ENCODE measurements at regions not wholly inside any gene's neighbourhood (a gene's known extent, or its start where the extent isn't known, plus 50 kb on each side); places are given as distances from the start of the nearest gene placed in this dataset.

- Mint-ChIP-seq H3K27me3 (peaks cover 28% of the 10 kb centered on the region), H3K4me3 (no peak overlapping the region), H3K9me3 (peaks cover 3% of the 10 kb centered on the region), H3K27ac (no peak overlapping the region), H3K36me3 (ENCODE audit: low read depth) (no peaks in the 10 kb centered on the region), H3K4me1 (peaks cover 2% of the 10 kb centered on the region)
- no peak for DNase-seq
- intact Hi-C loops (cut with micrococcal nuclease): no loop called here
Measured at GRCh38 chr2:196426122-196426521, 213.4 kb upstream of the CCDC150 start.

- Mint-ChIP-seq H3K4me3 (no peak overlapping the region), H3K4me1 (peaks cover 2% of the 10 kb centered on the region), H3K36me3 (ENCODE audit: low read depth) (no peaks in the 10 kb centered on the region), H3K27me3 (peaks cover 36% of the 10 kb centered on the region), H3K9me3 (peaks cover 3% of the 10 kb centered on the region), H3K27ac (no peak overlapping the region)
- intact Hi-C loops (cut with micrococcal nuclease): no loop called here
- no peak for DNase-seq
Measured at GRCh38 chr2:196427986-196428634, 211.4 kb upstream of the CCDC150 start.

- no peaks in the 10 kb centered on the region for H3K36me3 Mint-ChIP-seq (ENCODE audit: low read depth)
- H3K9me3 Mint-ChIP-seq: no peaks in the 10 kb centered on the region
- DNase-seq: no peak
- H3K27ac Mint-ChIP-seq: no peak overlapping the region
- H3K4me3 Mint-ChIP-seq: no peak overlapping the region
- intact Hi-C loops (cut with micrococcal nuclease): no loop called here
- H3K4me1 Mint-ChIP-seq: peaks cover 2% of the 10 kb centered on the region
- H3K27me3 Mint-ChIP-seq: peaks cover 27% of the 10 kb centered on the region
Measured at GRCh38 chr2:196431076-196431475, 208.4 kb upstream of the CCDC150 start.

DNA sequence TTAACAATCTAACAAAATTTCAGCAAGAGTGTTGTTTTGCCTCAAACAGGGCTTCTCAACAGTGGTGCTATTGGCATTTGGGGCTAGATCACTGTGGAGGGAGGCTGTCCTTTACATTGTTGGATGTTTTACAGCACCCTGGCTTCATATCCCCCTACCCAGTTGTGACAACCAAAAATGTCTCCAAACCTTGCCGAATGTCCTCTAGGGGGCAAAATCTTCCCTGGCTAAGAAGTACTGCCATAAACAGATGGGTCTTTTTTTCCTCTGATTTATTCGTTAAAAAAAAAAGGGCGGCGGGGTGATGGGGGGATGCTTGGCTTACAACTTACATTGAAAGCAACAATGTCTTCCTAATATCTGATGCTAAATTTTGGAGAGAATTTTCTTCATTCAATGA, 207.6 kb upstream of the CCDC150 start:
- Mint-ChIP-seq H3K9me3 (no peaks in the 10 kb centered on the region), H3K27me3 (peaks cover 28% of the 10 kb centered on the region), H3K4me3 (no peak overlapping the region), H3K36me3 (ENCODE audit: low read depth) (no peaks in the 10 kb centered on the region), H3K27ac (no peak overlapping the region), H3K4me1 (peaks cover 2% of the 10 kb centered on the region)
- intact Hi-C loops (cut with micrococcal nuclease): no loop called here
- no peak for DNase-seq

GRCh38 chr2:196433116-196433515, 206.4 kb upstream of the CCDC150 start:
- no peak overlapping the region for H3K27ac Mint-ChIP-seq
- intact Hi-C loops (cut with micrococcal nuclease): no loop called here
- no peaks in the 10 kb centered on the region for H3K9me3 Mint-ChIP-seq
- no peaks in the 10 kb centered on the region for H3K36me3 Mint-ChIP-seq (ENCODE audit: low read depth)
- H3K4me1 Mint-ChIP-seq: peaks cover 2% of the 10 kb centered on the region
- no peak overlapping the region for H3K4me3 Mint-ChIP-seq
- H3K27me3 Mint-ChIP-seq: peaks cover 32% of the 10 kb centered on the region
- DNase-seq: no peak

GRCh38 chr2:196434217-196434616, 205.3 kb upstream of the CCDC150 start:
- H3K9me3 Mint-ChIP-seq: no peaks in the 10 kb centered on the region
- intact Hi-C loops (cut with micrococcal nuclease): no loop called here
- H3K36me3 Mint-ChIP-seq (ENCODE audit: low read depth): no peaks in the 10 kb centered on the region
- no peak overlapping the region for H3K27ac Mint-ChIP-seq
- H3K4me3 Mint-ChIP-seq: no peak overlapping the region
- DNase-seq: no peak
- no peaks in the 10 kb centered on the region for H3K4me1 Mint-ChIP-seq
- peaks cover 35% of the 10 kb centered on the region for H3K27me3 Mint-ChIP-seq

DNA sequence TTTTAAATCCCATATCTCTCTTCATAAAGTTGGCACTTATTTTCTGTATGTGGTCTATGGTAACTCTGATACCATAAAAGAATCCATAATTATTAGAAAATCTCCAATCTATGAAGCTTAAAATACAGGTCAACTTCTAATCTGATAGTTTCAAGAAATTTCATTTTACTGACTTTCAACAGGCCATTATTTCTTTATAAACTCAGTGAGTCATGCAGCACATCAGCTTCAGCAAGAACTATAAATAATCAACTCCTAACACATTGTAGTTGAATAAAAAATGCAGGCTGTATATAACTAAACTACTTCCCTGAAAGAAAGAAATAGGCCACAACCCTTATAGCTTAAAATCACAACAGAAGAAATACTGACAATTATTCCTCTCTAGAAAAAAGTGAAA, 204.3 kb upstream of the CCDC150 start:
- Mint-ChIP-seq H3K27ac (no peak overlapping the region), H3K4me3 (no peak overlapping the region), H3K36me3 (ENCODE audit: low read depth) (no peaks in the 10 kb centered on the region), H3K9me3 (no peaks in the 10 kb centered on the region), H3K4me1 (no peaks in the 10 kb centered on the region), H3K27me3 (peaks cover 35% of the 10 kb centered on the region)
- no peak for DNase-seq
- intact Hi-C loops (cut with micrococcal nuclease): no loop called here

DNA sequence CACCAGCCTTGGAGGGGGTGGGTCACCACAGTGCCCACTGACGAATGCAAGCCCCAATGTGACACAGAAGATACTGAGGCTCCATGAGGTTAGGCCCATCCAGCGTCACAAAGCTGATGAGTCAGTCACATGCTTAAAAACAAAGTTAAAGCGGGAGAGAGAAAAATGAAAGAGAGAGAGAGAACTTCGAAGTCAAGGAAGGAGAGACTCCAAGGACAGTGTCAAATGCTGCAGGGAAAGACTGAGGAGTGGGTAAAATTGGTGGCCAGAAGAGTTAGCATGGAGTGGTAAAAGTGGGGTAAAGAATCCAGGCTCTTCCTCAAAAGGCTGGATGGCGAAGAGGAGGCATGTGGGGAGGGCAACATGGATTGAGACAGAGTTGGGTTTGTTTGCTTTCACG, 201.9 kb upstream of the CCDC150 start:
- no peak for DNase-seq
- Mint-ChIP-seq H3K4me3 (no peak overlapping the region), H3K9me3 (no peaks in the 10 kb centered on the region), H3K27me3 (peaks cover 27% of the 10 kb centered on the region), H3K4me1 (no peaks in the 10 kb centered on the region), H3K36me3 (ENCODE audit: low read depth) (no peaks in the 10 kb centered on the region), H3K27ac (no peak overlapping the region)
- intact Hi-C loops (cut with micrococcal nuclease): no loop called here

DNA sequence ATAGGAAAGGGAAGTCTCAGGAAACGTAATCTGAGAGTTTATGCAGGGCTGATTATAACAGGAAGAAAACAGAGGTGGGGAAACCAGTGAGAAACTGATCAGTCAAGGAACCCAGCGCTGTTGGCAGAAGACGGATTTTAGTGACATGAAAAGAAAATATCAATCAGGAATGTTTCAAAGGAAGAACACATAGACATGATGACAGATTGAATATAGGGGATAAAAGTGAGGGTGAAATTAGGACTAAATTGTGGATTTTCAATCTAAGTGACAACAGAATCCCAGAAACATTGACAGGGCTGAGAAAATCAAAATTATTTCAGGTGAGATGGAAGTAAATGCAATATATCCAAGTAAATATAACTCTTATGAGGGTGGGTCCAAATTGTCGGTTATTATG, 199.8 kb upstream of the CCDC150 start:
- no peaks in the 10 kb centered on the region for H3K36me3 Mint-ChIP-seq (ENCODE audit: low read depth)
- no peaks in the 10 kb centered on the region for H3K4me1 Mint-ChIP-seq
- no peak overlapping the region for H3K27ac Mint-ChIP-seq
- DNase-seq: no peak
- no peaks in the 10 kb centered on the region for H3K9me3 Mint-ChIP-seq
- H3K4me3 Mint-ChIP-seq: no peak overlapping the region
- H3K27me3 Mint-ChIP-seq: peaks cover 26% of the 10 kb centered on the region
- intact Hi-C loops (cut with micrococcal nuclease): no loop called here

DNA sequence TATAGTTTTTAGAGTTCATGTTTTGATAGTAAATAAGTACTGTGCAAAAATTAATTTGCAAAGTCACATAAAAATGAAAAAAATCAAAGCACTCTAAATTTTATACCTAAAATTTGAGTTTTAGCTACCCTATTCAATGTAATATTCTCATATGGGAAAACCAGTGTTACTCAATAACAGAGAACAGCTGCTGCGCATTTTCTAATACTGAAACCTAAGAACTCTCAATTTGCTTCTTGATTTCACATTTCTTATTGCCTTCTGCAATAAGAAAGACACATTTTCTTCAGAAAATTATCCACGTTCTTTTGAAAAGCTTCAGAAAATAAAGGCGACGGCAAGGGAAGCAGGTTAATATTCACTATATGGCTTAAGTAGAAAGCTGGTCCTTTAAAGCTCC, 199.1 kb upstream of the CCDC150 start:
- no peaks in the 10 kb centered on the region for H3K4me1 Mint-ChIP-seq
- H3K27me3 Mint-ChIP-seq: peaks cover 26% of the 10 kb centered on the region
- no peak overlapping the region for H3K4me3 Mint-ChIP-seq
- intact Hi-C loops (cut with micrococcal nuclease): no loop called here
- no peaks in the 10 kb centered on the region for H3K36me3 Mint-ChIP-seq (ENCODE audit: low read depth)
- no peak overlapping the region for H3K27ac Mint-ChIP-seq
- DNase-seq: no peak
- H3K9me3 Mint-ChIP-seq: no peaks in the 10 kb centered on the region

DNA sequence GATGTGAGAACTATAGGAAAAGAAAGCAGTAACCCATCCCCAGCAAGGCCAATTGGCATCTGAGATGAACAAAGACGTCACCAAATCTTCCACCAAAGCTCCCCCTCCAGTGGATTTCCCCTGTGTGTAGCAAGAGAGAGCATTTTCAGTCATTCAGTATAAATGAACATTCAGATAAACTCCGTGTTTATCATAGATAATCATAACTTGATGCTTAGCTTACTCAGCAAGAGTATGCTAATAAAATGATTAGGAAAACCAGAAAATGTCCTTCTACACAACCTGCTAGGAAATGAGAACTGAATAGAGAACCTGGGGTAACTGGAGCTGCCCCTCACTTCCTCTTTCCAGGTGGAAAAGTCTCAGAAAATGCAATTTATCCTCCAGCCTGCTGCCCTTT, 198.0 kb upstream of the CCDC150 start:
- H3K27me3 Mint-ChIP-seq: peaks cover 32% of the 10 kb centered on the region
- no peak overlapping the region for H3K4me3 Mint-ChIP-seq
- no peaks in the 10 kb centered on the region for H3K36me3 Mint-ChIP-seq (ENCODE audit: low read depth)
- DNase-seq: no peak
- H3K9me3 Mint-ChIP-seq: peaks cover 6% of the 10 kb centered on the region
- no peak overlapping the region for H3K27ac Mint-ChIP-seq
- intact Hi-C loops (cut with micrococcal nuclease): no loop called here
- no peaks in the 10 kb centered on the region for H3K4me1 Mint-ChIP-seq

DNA sequence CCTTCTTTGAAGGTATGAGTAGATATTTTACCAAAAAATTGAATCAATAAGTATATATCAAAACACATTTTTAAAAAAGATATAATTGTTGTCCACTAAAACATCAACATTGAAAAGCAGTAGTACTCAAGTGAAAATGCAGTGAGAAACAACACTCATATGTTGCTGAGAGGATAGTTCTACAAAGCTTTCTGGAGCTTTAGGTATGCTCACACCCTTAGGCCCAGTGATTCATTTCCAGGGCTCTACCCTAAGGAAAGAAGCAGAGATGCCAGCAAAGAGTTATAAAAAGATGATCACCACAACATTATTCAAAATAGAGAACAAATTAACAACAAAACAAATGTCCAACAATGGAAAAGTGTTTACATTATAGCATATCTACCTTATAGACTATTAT, 197.3 kb upstream of the CCDC150 start:
- peaks cover 31% of the 10 kb centered on the region for H3K27me3 Mint-ChIP-seq
- H3K27ac Mint-ChIP-seq: no peak overlapping the region
- H3K4me1 Mint-ChIP-seq: no peaks in the 10 kb centered on the region
- peaks cover 6% of the 10 kb centered on the region for H3K9me3 Mint-ChIP-seq
- H3K4me3 Mint-ChIP-seq: no peak overlapping the region
- no peak for DNase-seq
- intact Hi-C loops (cut with micrococcal nuclease): no loop called here
- H3K36me3 Mint-ChIP-seq (ENCODE audit: low read depth): no peaks in the 10 kb centered on the region

DNA sequence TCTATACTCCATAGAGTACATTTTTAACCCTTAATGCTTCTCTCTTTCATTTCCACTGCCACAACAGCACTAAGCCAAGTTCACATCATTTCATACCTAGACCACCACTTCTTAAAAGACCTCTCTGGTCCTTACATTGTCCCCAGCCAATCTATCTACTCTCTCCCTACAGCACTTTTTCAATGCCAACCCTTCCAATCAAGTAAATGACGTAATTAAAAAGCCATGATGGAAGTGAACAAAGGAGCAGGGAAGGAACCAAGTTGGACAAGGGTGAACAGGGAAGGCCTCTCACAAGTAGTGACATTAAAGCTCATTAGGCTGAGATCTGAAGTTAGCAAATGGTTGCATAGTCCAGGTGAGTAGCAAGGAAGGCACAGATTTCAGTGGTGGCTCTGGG, 195.1 kb upstream of the CCDC150 start:
- Mint-ChIP-seq H3K4me1 (no peaks in the 10 kb centered on the region), H3K27me3 (peaks cover 28% of the 10 kb centered on the region), H3K9me3 (peaks cover 6% of the 10 kb centered on the region), H3K27ac (no peak overlapping the region), H3K36me3 (ENCODE audit: low read depth) (no peaks in the 10 kb centered on the region), H3K4me3 (no peak overlapping the region)
- intact Hi-C loops (cut with micrococcal nuclease): no loop called here
- no peak for DNase-seq

DNA sequence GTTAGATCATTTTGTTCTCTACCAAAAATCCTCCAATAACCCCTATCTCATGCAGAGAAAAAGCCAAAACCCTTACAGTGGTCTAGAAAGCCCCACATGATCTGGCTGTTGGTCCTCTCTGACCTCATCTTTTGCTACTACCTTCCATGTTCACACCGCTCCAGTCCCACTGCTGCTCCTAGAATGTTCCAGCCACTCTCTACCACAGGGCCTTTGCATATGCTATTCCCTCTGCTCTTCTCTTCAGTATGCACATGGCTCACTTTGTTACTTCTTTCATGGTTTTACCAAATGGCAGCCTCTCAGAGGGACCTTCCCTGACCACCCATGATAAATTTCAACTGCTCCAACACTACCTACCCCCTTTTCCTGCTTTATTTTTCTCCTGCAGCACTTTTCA, 193.5 kb upstream of the CCDC150 start:
- intact Hi-C loops (cut with micrococcal nuclease): no loop called here
- Mint-ChIP-seq H3K27ac (no peak overlapping the region), H3K27me3 (peaks cover 22% of the 10 kb centered on the region), H3K9me3 (peaks cover 6% of the 10 kb centered on the region), H3K4me3 (no peak overlapping the region), H3K4me1 (no peaks in the 10 kb centered on the region), H3K36me3 (ENCODE audit: low read depth) (no peaks in the 10 kb centered on the region)
- no peak for DNase-seq

DNA sequence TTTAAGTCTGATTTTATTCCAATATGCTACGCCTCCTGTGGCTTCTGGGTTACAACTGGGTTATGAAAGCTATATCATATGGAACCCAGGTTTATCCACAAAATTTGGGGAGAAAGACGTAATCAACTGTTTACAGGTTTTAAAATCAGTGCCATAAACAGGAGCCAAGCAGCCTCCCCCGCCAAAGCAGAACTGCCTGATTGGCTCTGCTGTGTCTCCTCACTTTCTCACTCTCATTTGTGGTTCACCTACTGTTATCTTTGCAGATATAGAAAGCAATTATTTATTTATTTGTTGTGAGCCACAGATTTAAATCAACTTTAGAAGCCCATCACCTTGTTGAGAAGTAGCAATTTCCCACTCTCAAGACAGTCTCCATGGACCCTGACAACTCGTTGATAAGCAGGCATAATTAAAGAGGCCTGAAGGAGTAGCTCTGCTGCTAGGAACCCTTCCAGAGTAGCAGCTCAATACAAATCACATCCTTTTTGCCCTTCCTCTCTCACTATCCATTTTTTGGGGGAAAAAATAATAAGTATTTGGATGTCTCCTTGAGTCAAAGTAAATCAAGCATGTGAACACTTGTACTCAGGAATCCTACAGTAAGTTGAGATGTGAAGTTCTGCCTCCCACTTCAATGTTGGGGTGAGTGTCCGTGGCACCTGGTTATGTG, 191.0 kb upstream of the CCDC150 start:
- peaks cover 1% of the 10 kb centered on the region for H3K4me1 Mint-ChIP-seq

More for the DNA sequence above, 191.0 kb upstream of the CCDC150 start:
- H3K9me3 Mint-ChIP-seq: peaks cover 6% of the 10 kb centered on the region
- H3K27me3 Mint-ChIP-seq: peaks cover 16% of the 10 kb centered on the region
- intact Hi-C loops (cut with micrococcal nuclease): no loop called here
- H3K27ac Mint-ChIP-seq: no peak overlapping the region
- DNase-seq: no peak
- H3K36me3 Mint-ChIP-seq (ENCODE audit: low read depth): no peaks in the 10 kb centered on the region
- no peak overlapping the region for H3K4me3 Mint-ChIP-seq

Data from activated CD4-positive, alpha-beta T cell treated with anti-CD3 and anti-CD28 coated beads, Interleukin-2, amount 10 ng/mL, durations not matched to agents 24 days and 14 days (primary cell).